ENCODE measurements at regions not wholly inside any gene's neighbourhood (a gene's known extent, or its start where the extent isn't known, plus 50 kb on each side); places are given as distances from the start of the nearest gene placed in this dataset.

- H3K4me3 ChIP-seq: no peak overlapping the region
- no peaks in the 10 kb centered on the region for H3K36me3 ChIP-seq
- no peak for TF ChIP-seq CTCF (IDR thresholded peaks at IDR 0.05; ENCODE audit: borderline replicate concordance)
- intact Hi-C loops (cut with micrococcal nuclease): no loop called here
- no peak overlapping the region for H3K27ac ChIP-seq (replicated peaks)
- H3K9me3 ChIP-seq (replicated peaks): no peaks in the 10 kb centered on the region
- no peaks in the 10 kb centered on the region for H3K4me1 ChIP-seq
- DNase-seq: no peak
- H3K27me3 ChIP-seq (ENCODE audit: low read depth): no peaks in the 10 kb centered on the region
These were observed 459.9 kb upstream of the NMUR2 start for GRCh38 chr5:152864991-152865390.

- no peaks in the 10 kb centered on the region for H3K36me3 ChIP-seq
- intact Hi-C loops (cut with micrococcal nuclease): no loop called here
- no peak overlapping the region for H3K4me3 ChIP-seq
- H3K4me1 ChIP-seq: no peaks in the 10 kb centered on the region
- DNase-seq: no peak
- no peak overlapping the region for H3K27ac ChIP-seq (replicated peaks)
- H3K9me3 ChIP-seq (replicated peaks): peaks cover 8% of the 10 kb centered on the region
- TF ChIP-seq CTCF (IDR thresholded peaks at IDR 0.05; ENCODE audit: borderline replicate concordance): no peak
- H3K27me3 ChIP-seq (ENCODE audit: low read depth): no peaks in the 10 kb centered on the region
These were observed 464.9 kb upstream of the NMUR2 start for GRCh38 chr5:152869971-152870370.

- intact Hi-C loops (cut with micrococcal nuclease): no loop called here
These were observed 477.5 kb upstream of the NMUR2 start for GRCh38 chr5:152882621-152883020.

GRCh38 chr5:152883066-152883775, 478.1 kb upstream of the NMUR2 start:
- peaks cover 29% of the 10 kb centered on the region for H3K9me3 ChIP-seq (replicated peaks)
- no peak overlapping the region for H3K4me3 ChIP-seq
- intact Hi-C loops (cut with micrococcal nuclease): no loop called here
- no peak overlapping the region for H3K27ac ChIP-seq (replicated peaks)
- TF ChIP-seq CTCF (IDR thresholded peaks at IDR 0.05; ENCODE audit: borderline replicate concordance): no peak
- H3K27me3 ChIP-seq (ENCODE audit: low read depth): no peaks in the 10 kb centered on the region
- no peak for DNase-seq
- no peaks in the 10 kb centered on the region for H3K4me1 ChIP-seq
- H3K36me3 ChIP-seq: no peaks in the 10 kb centered on the region

More at GRCh38 chr5:152882621-152883020, 477.5 kb upstream of the NMUR2 start:
- no peaks in the 10 kb centered on the region for H3K36me3 ChIP-seq
- no peak for DNase-seq
- H3K27ac ChIP-seq (replicated peaks): no peak overlapping the region
- H3K9me3 ChIP-seq (replicated peaks): peaks cover 35% of the 10 kb centered on the region
- no peaks in the 10 kb centered on the region for H3K4me1 ChIP-seq
- no peak for TF ChIP-seq CTCF (IDR thresholded peaks at IDR 0.05; ENCODE audit: borderline replicate concordance)
- H3K27me3 ChIP-seq (ENCODE audit: low read depth): no peaks in the 10 kb centered on the region
- H3K4me3 ChIP-seq: no peak overlapping the region

- peaks cover 21% of the 10 kb centered on the region for H3K9me3 ChIP-seq (replicated peaks)
- H3K4me1 ChIP-seq: no peaks in the 10 kb centered on the region
- DNase-seq: no peak
- intact Hi-C loops (cut with micrococcal nuclease): no loop called here
- no peak overlapping the region for H3K27ac ChIP-seq (replicated peaks)
- no peaks in the 10 kb centered on the region for H3K27me3 ChIP-seq (ENCODE audit: low read depth)
- no peaks in the 10 kb centered on the region for H3K36me3 ChIP-seq
- no peak for TF ChIP-seq CTCF (IDR thresholded peaks at IDR 0.05; ENCODE audit: borderline replicate concordance)
- no peak overlapping the region for H3K4me3 ChIP-seq
These were observed 478.9 kb upstream of the NMUR2 start for GRCh38 chr5:152884006-152884405.

All from left ventricle myocardium inferior (tissue), 1 donor.